ENCODE measurements at regions not wholly inside any gene's neighbourhood (a gene's known extent, or its start where the extent isn't known, plus 50 kb on each side); places are given as distances from the start of the nearest gene placed in this dataset.

DNA sequence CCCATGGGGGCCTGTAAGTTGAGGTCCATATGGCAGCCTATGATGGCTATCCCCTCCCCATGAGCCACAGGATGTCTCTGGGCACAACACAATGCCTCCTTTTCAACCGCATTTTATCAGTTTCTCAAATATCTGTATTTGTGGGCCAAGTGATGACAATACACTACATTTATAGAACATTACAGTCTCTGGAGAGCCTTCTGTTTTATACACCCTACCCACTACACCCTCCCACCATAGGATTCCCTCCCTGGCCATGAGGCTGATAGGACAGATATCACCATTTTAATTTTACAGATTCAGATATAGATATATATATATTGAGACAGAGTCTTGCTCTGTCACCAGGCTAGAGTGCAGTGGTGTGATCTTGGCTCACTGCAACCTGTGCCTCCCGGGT, 236.8 kb downstream of the ENC1 start:
- Mint-ChIP-seq H3K9me3 (peaks cover 3% of the 10 kb centered on the region), H3K27ac (no peak overlapping the region), H3K27me3 (ENCODE audit: insufficient read depth, low read depth) (peaks cover 11% of the 10 kb centered on the region), H3K4me1 (peaks cover 40% of the 10 kb centered on the region), H3K4me3 (no peak overlapping the region), H3K36me3 (no peaks in the 10 kb centered on the region)
- no peak overlapping the region for H2AFZ ChIP-seq (replicated peaks)
- TF ChIP-seq EZH2phosphoT487 (IDR thresholded peaks at IDR 0.05): no peak
- H3K4me1 ChIP-seq: no peaks in the 10 kb centered on the region
- no peaks in the 10 kb centered on the region for H3F3A ChIP-seq (ENCODE audit: low read depth)
- H3K36me3 ChIP-seq: no peaks in the 10 kb centered on the region
- no peak for DNase-seq (ENCODE audit: low spot score)
- no peak overlapping the region for H3K27ac ChIP-seq
- H3K79me2 ChIP-seq (ENCODE audit: low read depth): no peaks in the 10 kb centered on the region
- H4K20me1 ChIP-seq (ENCODE audit: low read depth): no peaks in the 10 kb centered on the region
- H3K4me2 ChIP-seq: no peak overlapping the region
- no peak overlapping the region for H3K9ac ChIP-seq
- H3K4me3 ChIP-seq: no peak overlapping the region
- no peaks in the 10 kb centered on the region for H3K27me3 ChIP-seq
- no peaks in the 10 kb centered on the region for H3K9me3 ChIP-seq (ENCODE audit: low read depth)

DNA sequence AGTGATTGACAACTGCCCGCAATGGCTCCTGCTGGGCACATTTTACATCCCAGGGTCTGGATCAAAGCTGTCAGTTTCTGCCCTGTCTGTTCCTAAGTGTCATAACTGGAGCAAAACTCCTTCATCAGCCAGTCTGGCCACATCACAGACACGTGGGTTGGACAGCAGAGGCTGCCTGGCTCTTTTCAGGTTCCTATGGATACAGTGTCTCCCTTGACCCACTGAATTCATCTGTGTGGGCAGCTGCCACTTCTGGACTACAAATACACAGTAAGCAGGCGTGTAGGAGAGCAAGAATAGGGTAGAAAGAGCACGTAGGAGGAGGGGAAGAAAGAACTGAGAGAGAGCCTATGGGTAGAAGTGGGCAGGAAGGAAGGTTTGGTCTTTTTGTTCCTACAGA, 238.0 kb downstream of the ENC1 start:
- Histone ChIP-seq H3K27ac (no peak overlapping the region), H4K20me1 (ENCODE audit: low read depth) (no peaks in the 10 kb centered on the region), H3K4me2 (no peak overlapping the region), H3K27me3 (no peaks in the 10 kb centered on the region), H2AFZ (replicated peaks) (peak overlapping the region; percentile 30), H3K79me2 (ENCODE audit: low read depth) (no peaks in the 10 kb centered on the region), H3K36me3 (no peaks in the 10 kb centered on the region), H3K4me1 (no peaks in the 10 kb centered on the region), H3K4me3 (no peak overlapping the region), H3F3A (ENCODE audit: low read depth) (no peaks in the 10 kb centered on the region), H3K9me3 (ENCODE audit: low read depth) (no peaks in the 10 kb centered on the region), H3K9ac (no peak overlapping the region)
- TF ChIP-seq EZH2phosphoT487 (IDR thresholded peaks at IDR 0.05): no peak
- TF ChIP-seq, protein P1, sequence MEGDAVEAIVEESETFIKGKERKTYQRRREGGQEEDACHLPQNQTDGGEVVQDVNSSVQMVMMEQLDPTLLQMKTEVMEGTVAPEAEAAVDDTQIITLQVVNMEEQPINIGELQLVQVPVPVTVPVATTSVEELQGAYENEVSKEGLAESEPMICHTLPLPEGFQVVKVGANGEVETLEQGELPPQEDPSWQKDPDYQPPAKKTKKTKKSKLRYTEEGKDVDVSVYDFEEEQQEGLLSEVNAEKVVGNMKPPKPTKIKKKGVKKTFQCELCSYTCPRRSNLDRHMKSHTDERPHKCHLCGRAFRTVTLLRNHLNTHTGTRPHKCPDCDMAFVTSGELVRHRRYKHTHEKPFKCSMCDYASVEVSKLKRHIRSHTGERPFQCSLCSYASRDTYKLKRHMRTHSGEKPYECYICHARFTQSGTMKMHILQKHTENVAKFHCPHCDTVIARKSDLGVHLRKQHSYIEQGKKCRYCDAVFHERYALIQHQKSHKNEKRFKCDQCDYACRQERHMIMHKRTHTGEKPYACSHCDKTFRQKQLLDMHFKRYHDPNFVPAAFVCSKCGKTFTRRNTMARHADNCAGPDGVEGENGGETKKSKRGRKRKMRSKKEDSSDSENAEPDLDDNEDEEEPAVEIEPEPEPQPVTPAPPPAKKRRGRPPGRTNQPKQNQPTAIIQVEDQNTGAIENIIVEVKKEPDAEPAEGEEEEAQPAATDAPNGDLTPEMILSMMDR (IDR thresholded peaks at IDR 0.05): no peak
- no peak for TF ChIP-seq EZH2 (IDR thresholded peaks at IDR 0.05)
- H3K27me3 Mint-ChIP-seq (ENCODE audit: insufficient read depth, low read depth): peaks cover 13% of the 10 kb centered on the region
- H3K4me1 Mint-ChIP-seq: peaks cover 35% of the 10 kb centered on the region
- no peak for DNase-seq (ENCODE audit: low spot score)
- no peak overlapping the region for H3K27ac Mint-ChIP-seq
- H3K9me3 Mint-ChIP-seq: peaks cover 5% of the 10 kb centered on the region
- no peak overlapping the region for H3K4me3 Mint-ChIP-seq
- no peaks in the 10 kb centered on the region for H3K36me3 Mint-ChIP-seq

DNA sequence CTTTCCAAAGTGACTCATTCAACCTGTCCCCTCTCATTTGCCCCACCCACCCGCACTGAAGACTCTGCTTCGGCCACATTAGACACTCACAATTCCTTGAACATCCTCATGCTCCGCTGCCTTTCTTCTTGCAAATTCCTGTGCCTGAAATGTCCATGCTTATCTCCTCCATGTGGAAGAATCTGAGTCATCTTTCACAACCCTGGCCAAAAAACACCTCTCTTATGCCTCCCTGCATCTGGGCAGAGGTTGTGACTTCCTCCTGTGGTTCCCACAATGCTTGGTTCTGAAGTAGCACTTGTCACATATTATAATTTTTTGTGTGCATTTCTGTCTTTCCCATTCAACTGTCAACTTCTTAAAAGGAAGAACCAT, 238.6 kb downstream of the ENC1 start:
- Histone ChIP-seq H3K27me3 (no peaks in the 10 kb centered on the region), H3K9ac (no peak overlapping the region), H4K20me1 (ENCODE audit: low read depth) (no peaks in the 10 kb centered on the region), H3K4me2 (no peak overlapping the region), H3K27ac (no peak overlapping the region), H3K9me3 (ENCODE audit: low read depth) (no peaks in the 10 kb centered on the region), H3F3A (ENCODE audit: low read depth) (no peaks in the 10 kb centered on the region), H3K4me3 (no peak overlapping the region), H3K4me1 (no peaks in the 10 kb centered on the region), H3K79me2 (ENCODE audit: low read depth) (no peaks in the 10 kb centered on the region), H3K36me3 (no peaks in the 10 kb centered on the region), H2AFZ (replicated peaks) (no peak overlapping the region)
- peaks cover 11% of the 10 kb centered on the region for H3K27me3 Mint-ChIP-seq (ENCODE audit: insufficient read depth, low read depth)
- TF ChIP-seq EZH2phosphoT487 (IDR thresholded peaks at IDR 0.05) (no peak), EZH2 (IDR thresholded peaks at IDR 0.05) (no peak)
- TF ChIP-seq, protein P1 (IDR thresholded peaks at IDR 0.05): no peak
- no peaks in the 10 kb centered on the region for H3K36me3 Mint-ChIP-seq
- peak overlapping the region; percentile 31 for H3K27ac Mint-ChIP-seq
- peaks cover 5% of the 10 kb centered on the region for H3K9me3 Mint-ChIP-seq
- no peak overlapping the region for H3K4me3 Mint-ChIP-seq
- H3K4me1 Mint-ChIP-seq: peaks cover 42% of the 10 kb centered on the region
- no peak for DNase-seq (ENCODE audit: low spot score)

DNA sequence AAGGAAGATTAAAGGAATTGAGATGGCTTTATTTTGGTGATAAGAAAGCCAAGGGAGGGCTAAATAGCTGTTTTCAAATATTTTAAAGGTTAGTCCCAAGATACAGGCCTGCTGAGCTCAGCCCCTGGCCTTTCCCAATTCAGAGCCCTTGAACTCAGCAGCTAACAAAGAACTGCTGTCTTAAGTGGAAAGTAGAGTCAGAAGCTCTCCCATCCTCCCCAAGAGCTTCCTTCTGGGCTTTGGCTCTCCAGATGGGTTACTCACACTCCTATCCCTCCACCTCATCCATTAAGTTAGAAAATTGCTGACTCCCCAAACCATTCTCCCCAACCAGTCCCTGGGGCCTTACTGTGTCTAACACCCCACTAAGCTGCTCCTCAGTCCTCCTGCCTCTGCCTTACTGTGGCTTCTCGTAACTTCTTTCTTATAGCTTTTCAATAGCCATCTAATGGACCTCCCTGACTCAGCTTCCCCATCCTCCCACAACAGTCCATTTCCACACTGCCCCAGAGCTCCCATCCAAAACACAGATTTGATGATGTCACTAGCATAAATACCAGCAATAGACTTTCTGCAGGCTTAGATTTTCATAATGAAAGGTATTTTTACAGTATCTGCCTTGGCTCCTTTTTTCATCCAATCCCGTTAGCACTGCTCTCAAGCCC, 239.1 kb downstream of the ENC1 start:
- TF ChIP-seq EZH2 (IDR thresholded peaks at IDR 0.05): no peak
- no peak for TF ChIP-seq EZH2phosphoT487 (IDR thresholded peaks at IDR 0.05)
- TF ChIP-seq, protein P1 (IDR thresholded peaks at IDR 0.05): no peak
- H3K36me3 ChIP-seq: no peaks in the 10 kb centered on the region
- no peaks in the 10 kb centered on the region for H3K27me3 ChIP-seq
- H3K9me3 Mint-ChIP-seq: peaks cover 5% of the 10 kb centered on the region
- H3K4me1 Mint-ChIP-seq: peaks cover 42% of the 10 kb centered on the region
- peak overlapping the region; percentile 9 for H3K27ac Mint-ChIP-seq
- H3K9me3 ChIP-seq (ENCODE audit: low read depth): no peaks in the 10 kb centered on the region
- DNase-seq (ENCODE audit: low spot score): no peak
- no peak overlapping the region for H3K9ac ChIP-seq
- no peak overlapping the region for H2AFZ ChIP-seq (replicated peaks)
- H3K36me3 Mint-ChIP-seq: no peaks in the 10 kb centered on the region
- H3K27ac ChIP-seq: no peak overlapping the region
- no peaks in the 10 kb centered on the region for H3F3A ChIP-seq (ENCODE audit: low read depth)
- no peak overlapping the region for H3K4me2 ChIP-seq
- H3K27me3 Mint-ChIP-seq (ENCODE audit: insufficient read depth, low read depth): peaks cover 9% of the 10 kb centered on the region
- no peak overlapping the region for H3K4me3 Mint-ChIP-seq
- H4K20me1 ChIP-seq (ENCODE audit: low read depth): no peaks in the 10 kb centered on the region
- no peaks in the 10 kb centered on the region for H3K4me1 ChIP-seq
- no peaks in the 10 kb centered on the region for H3K79me2 ChIP-seq (ENCODE audit: low read depth)
- no peak overlapping the region for H3K4me3 ChIP-seq
